HG02943 (cell line): ENCODE measurements at regions not wholly inside any gene's neighbourhood (a gene's known extent, or its start where the extent isn't known, plus 50 kb on each side); places are given as distances from the start of the nearest gene placed in this dataset.

Experiments
- ATAC-seq: cut with Tn5 transposase; IDR thresholded peaks from one replicate; pipeline ENCODE4 v1.9.1; 2021; ENCODE audit warnings: mild to moderate bottlenecking, low read depth, moderate library complexity; ENCODE audit not compliant: unreplicated experiment

- no peak for ATAC-seq
Observed at GRCh38 chr7:41910940-41911600, 208.2 kb upstream of the INHBA start.

DNA sequence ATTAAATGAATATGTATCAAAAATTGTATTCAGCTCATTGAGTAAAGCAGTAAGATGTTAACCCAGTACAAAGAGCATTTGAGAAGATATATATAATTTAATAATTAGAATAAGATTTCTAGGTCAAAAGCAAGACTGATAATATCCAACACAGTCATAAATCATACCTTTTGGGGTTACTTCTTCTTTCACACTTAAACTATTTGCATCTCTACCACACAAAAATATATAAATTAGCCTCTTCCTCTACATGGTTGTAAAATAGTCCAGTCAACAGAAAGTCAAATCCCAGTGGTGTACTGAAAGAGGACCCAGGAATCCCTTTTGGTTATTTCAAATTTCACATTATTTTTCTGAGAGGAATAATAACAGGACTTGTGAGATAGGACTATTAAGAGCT is 204.6 kb upstream of the INHBA start:
- no peak for ATAC-seq

- ATAC-seq: no peak
Observed at GRCh38 chr7:41900532-41900931, 197.6 kb upstream of the INHBA start.

DNA sequence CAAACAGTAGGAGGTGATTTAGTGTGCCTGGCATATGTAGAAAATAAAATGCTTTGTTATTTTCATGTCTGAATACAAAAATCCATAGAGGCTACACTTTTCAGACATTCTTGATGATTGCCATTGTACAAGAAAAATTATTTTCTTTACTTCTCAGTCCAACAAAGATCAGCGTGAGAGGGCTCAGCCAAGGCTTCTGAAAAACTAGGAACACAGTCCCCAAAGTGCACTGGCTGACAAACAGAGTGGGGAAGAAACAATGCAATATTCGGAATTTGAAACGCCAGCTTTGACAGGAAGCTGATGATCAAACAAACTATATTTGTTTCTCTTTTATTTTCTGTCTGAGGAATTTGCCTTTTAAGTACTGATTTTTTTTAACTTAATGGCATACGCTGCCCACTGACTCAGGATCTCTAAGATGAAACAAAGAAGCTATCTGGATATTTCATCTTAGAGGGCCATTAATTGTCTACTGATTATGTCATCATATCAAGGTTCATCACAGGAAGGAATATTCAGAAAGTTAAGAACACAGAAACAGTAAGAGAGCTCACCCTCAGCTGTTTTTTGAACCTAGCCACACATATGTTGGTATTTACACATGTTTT is 197.0 kb upstream of the INHBA start:
- ATAC-seq: no peak

DNA sequence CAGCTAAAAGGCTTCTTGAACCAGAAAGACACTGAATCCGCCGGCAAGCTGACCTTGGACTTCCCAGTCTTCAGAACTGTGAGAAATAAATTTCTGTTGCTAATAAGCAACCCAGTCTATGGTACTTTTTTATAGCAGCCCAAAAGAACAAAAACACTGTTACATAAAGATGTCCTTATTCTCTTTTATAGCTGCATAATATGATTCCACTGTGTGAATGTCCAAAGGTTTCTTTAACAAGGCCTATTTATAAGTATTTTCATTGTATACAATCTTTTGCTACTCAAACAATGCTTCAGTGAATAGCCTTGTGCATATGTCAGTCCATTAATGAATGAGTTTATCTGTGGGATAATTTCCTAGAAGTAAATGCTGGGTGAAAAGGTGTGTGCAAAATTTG is 190.8 kb upstream of the INHBA start:
- ATAC-seq: no peak

DNA sequence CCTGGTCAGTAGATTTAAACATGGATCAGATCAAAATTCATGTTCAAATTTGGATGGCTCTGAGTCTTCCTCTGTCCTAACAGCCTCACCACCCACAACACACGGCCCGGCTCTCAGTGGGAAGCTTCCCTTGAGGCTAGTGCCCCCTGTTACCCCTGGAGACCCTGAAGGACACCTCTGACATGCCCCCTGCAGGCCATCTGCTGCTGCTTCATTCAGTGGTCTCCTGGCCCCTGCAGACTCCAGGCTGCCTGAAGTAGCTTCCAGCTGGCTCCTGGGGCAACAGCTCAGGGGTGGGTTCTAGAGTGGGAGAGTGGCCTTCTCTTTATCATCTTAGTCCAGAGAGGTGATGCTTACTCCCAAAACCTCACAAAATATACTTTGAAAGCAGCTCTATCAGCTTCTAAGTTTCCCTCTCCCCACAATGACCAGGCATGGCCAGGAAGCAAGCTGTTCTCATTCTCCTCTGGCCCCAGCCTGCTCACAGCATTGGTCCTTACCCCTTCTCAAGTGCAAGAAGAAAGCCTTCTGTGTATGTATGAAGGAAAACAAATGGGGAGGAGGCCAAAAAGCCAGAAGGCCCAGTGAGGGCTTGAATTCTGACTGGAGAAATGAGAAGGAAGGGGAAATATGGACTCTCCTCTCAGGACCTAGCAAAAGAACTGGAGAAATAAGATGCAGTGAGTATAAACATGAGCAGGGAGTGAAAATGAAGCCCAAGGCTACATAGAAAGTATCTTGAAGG is 189.6 kb upstream of the INHBA start:
- ATAC-seq: no peak

GRCh38 chr7:41891950-41892349 is 189.1 kb upstream of the INHBA start:
- no peak for ATAC-seq

GRCh38 chr7:41890631-41891274 is 187.9 kb upstream of the INHBA start:
- no peak for ATAC-seq

GRCh38 chr7:41889472-41889871 is 186.6 kb upstream of the INHBA start:
- ATAC-seq: no peak

DNA sequence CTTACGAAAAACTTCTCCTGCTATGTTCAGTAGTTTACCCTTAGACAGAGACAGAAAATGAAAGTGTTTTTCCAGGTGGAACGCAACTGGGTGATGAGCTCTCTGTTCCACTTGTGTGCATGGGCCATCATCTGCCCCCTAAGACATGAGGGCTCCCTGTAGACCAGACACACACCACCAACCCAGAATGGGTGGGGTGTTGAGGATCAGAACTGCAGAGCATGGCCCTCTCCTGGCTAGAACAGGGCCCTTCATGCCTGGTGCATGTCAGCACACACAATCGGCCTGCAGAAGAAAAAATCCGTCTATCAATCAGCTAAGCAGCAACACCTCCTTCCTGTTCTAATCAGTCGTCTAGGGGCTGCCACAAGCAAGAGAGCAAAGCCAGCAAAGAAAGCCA is 186.2 kb upstream of the INHBA start:
- ATAC-seq: peak; percentile 60

DNA sequence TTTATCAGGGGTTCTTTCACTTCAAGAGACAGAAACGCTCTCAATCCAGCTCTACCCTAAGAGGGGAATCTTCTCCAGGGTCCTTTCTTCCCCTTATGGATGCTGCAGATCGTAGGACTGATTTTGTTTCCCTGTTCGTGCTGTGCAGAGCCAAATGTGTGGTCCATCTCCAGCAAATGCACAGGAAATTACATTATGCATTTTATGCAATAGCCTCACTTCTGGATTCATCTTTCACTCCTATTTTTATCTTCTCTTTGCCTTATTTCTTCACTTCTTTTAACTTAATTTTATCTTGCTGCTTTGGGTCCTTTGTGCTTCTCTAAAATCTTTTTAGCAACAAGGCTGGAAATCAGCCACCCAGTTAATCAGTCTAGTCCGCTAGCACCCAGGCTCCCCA is 184.5 kb upstream of the INHBA start:
- no peak for ATAC-seq

GRCh38 chr7:41886901-41887311 is 184.0 kb upstream of the INHBA start:
- no peak for ATAC-seq

- ATAC-seq: no peak
Observed at GRCh38 chr7:41886262-41886900, 183.5 kb upstream of the INHBA start.

DNA sequence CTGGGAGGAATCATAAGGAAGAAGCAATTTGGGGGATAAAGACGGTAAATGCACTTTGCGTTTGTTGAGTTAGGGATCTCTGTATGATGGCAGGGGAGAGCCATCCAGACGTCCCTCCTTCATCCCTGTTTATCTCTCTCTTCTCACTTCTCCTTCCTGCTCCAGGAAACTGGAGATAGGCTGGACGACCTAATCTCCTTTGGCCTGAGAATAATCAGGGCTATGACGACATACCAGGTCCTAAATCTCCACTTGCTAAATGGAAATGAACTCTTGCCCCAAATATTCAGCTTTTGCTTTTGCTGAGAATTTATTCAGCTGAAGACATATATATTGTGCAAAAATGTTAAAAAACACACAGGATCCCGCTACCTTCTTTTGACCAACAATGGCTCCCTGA is 182.9 kb upstream of the INHBA start:
- ATAC-seq: no peak

DNA sequence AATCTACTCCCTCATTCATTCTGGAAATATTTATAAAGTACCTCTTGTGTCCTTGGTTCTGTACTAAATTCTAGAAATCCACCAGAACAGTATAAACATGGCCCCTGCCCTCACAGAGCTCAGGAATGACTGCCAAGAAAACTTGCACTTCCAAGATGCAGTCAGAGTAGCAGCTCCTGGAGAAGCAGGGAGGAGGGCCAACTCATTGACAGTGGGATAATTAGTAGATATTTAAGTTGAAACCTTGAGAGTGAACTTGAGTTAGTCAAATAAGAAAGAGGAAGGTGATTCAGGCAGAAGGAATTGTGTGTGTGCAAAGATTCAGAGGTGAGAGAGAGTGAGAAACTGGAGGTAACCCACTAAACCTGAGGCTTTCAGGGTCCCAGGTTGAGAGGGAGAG is 182.2 kb upstream of the INHBA start:
- ATAC-seq: no peak

- ATAC-seq: no peak
Observed at GRCh38 chr7:41882745-41883420, 180.0 kb upstream of the INHBA start.

DNA sequence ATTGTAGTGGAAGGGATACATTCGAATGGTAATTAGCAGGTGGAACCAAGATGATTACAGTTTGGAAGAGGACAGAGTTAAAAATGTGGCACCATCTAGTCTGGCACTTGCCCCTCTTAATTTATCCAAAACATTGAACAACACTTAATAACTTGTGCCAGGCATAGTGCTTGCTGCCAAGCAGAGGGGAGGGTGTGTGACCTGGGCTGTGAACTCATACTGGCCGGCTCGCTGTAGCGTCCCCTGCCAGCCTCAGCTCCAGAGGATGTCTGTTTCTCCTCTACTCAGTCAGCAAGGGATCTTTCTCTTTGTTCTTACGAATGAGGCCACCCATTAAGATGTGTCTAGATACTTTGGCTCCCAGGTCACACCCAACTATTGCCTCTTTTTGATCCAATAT is 179.4 kb upstream of the INHBA start:
- peak; percentile 10 for ATAC-seq

DNA sequence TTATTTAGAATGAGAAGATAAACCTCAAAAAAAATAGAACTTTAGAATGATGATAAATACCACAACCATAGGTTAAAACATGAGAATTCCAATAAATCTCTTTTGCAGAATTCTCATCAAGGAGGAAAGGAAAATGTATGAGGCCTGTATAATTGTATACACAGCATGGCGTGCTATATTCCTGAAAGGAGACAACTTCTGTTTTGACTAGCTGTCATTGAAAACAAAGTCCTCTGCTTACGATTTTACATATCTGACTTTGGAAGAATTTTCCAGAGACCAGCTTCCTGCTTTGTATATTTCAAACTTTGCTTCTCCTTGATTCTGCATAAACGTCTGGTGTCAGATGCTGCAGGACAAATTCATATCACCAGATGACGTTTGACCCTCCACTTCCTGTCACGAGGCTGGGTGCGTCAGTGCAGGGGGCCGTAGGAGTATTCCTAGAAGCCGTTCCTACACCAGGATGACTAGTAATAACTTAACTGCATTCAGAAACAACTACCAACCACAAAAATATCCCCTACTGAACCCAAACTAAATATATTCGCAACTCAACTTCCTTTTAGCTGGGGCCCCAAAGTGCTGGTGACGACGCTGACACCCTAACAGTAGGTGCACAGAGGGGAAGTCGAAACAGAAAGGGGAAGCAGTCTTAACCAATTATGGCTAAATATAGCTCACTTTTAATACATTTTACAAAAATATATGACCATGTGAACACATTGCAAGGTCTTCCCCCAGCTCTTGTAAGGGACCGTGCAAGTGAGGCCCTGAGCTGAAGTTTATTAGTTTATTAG is 178.6 kb upstream of the INHBA start:
- ATAC-seq: peak; percentile 96

DNA sequence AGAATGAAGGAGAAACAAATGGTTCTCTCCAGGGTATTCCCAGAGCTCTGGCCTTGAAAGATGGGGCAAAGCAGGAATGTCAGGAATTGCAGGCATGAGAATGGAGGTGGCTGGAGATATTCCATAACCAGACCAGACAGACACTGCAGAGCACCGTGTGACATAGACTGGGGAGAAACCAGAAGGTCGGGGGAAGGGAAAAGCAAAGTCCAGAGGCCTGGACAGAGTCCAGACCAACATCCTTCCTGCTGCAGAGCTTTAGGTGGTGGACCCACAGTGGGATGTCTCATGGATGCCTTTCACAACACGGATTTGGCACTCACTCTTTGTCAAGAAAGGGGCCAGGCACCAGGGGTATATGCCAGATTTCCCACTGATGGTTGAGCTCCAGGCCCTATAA is 177.2 kb upstream of the INHBA start:
- ATAC-seq: no peak

DNA sequence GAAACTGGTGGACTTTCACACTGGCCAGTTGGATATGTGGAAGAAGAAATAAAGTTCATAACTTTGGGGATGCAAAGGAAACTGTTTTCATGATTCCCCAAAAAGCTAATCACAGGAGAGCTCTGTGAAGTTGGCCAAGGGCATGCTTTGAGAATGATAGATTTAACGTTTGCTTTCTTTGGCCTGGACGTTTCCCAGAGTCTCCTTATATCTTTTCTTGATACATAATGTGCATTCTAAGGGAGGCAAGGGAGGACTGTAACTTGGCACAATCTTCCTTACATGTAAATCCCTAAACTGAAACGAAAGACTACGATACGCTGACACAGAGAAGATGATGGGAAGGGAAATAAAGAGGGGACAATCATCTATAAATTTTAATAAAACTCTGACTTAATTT is 176.5 kb upstream of the INHBA start:
- no peak for ATAC-seq
